Dedifferentiated amniotic fluid mesenchymal stem cell (primary cell): ENCODE measurements at regions not wholly inside any gene's neighbourhood (a gene's known extent, or its start where the extent isn't known, plus 50 kb on each side); places are given as distances from the start of the nearest gene placed in this dataset.

ENCODE experiments used
- DNase-seq: peaks from one replicate; pipeline ENCODE4 v3.0.0-alpha.2; 2016; ENCODE audit errors: extremely low spot score

GRCh38 chr11:33616552-33616951, 84.1 kb downstream of the C11orf91 start:
- no peak for DNase-seq

- DNase-seq, result no peak
Measured at GRCh38 chr11:33615751-33616150, 84.9 kb downstream of the C11orf91 start.

- no peak for DNase-seq
Measured at GRCh38 chr11:33613404-33613803, 87.2 kb downstream of the C11orf91 start.

- DNase-seq, result no peak
Measured at GRCh38 chr11:33610903-33611302, 89.7 kb downstream of the C11orf91 start.

- no peak for DNase-seq
Measured at GRCh38 chr11:33608386-33608785, 92.2 kb downstream of the C11orf91 start.

- no peak for DNase-seq
Measured at GRCh38 chr11:33606762-33607161, 93.9 kb downstream of the C11orf91 start.

- no peak for DNase-seq
Measured at GRCh38 chr11:33605703-33606102, 94.9 kb downstream of the C11orf91 start.

- DNase-seq, result no peak
Measured at GRCh38 chr11:33598426-33599069, 102.1 kb downstream of the C11orf91 start.

GRCh38 chr11:33594188-33594587, 106.4 kb downstream of the C11orf91 start:
- DNase-seq, result no peak

- DNase-seq, result no peak
Measured at GRCh38 chr11:33590441-33590840, 110.2 kb downstream of the C11orf91 start.

GRCh38 chr11:33588056-33588455, 112.6 kb downstream of the C11orf91 start:
- no peak for DNase-seq

- DNase-seq, result no peak
Measured at GRCh38 chr11:33585586-33586209, 114.9 kb downstream of the C11orf91 start.

- no peak for DNase-seq
Measured at GRCh38 chr11:33582636-33583325, 117.8 kb downstream of the C11orf91 start.

- DNase-seq, result no peak
Measured at GRCh38 chr11:33579101-33579500, 121.5 kb downstream of the C11orf91 start.

- DNase-seq, result no peak
Measured at GRCh38 chr11:33577204-33577603, 123.4 kb downstream of the C11orf91 start.

- DNase-seq, result no peak
Measured at GRCh38 chr11:33575311-33575710, 125.3 kb downstream of the C11orf91 start.

- DNase-seq, result no peak
Measured at GRCh38 chr11:33574331-33574730, 126.3 kb downstream of the C11orf91 start.

- DNase-seq, result no peak
Measured at GRCh38 chr11:33569333-33569732, 131.3 kb downstream of the C11orf91 start.

GRCh38 chr11:33567004-33567403, 133.6 kb downstream of the C11orf91 start:
- DNase-seq, result no peak

- no peak for DNase-seq
Measured at GRCh38 chr11:33564856-33565453, 135.7 kb downstream of the C11orf91 start.

- DNase-seq, result no peak
Measured at GRCh38 chr11:33560729-33561128, 139.9 kb downstream of the C11orf91 start.

GRCh38 chr11:33559567-33559966, 141.1 kb downstream of the C11orf91 start:
- DNase-seq, result no peak

- DNase-seq, result no peak
Measured at GRCh38 chr11:33558097-33558496, 142.5 kb downstream of the C11orf91 start.
